IMR-90 (cell line): ENCODE measurements at regions not wholly inside any gene's neighbourhood (a gene's known extent, or its start where the extent isn't known, plus 50 kb on each side); places are given as distances from the start of the nearest gene placed in this dataset.

Experiments
- CEBPB ChIP-seq: IDR thresholded peaks from 2 replicates; pipeline ENCODE4 v1.6.1; 2012; ENCODE audit warnings: low read depth, low read length, improper control_type of control experiment
- FOS ChIP-seq: fragments of 150-350 bp; IDR thresholded peaks from 2 replicates; pipeline ENCODE4 v1.6.1; 2016; ENCODE audit warnings: low read depth, low read length
- MAFK ChIP-seq: IDR thresholded peaks from 2 replicates; pipeline ENCODE4 v1.6.1; 2012; ENCODE audit warnings: low read depth, low read length, improper control_type of control experiment
- NFE2L2 ChIP-seq: fragments of 150-350 bp; IDR thresholded peaks from 2 replicates; pipeline ENCODE4 v1.6.1; 2016; ENCODE audit warnings: low read depth, mild to moderate bottlenecking, low read length
- POLR2A ChIP-seq: IDR thresholded peaks from 2 replicates; pipeline ENCODE4 v1.6.1; 2012; ENCODE audit warnings: mild to moderate bottlenecking, low read depth, low read length
- RCOR1 ChIP-seq: IDR thresholded peaks from 2 replicates; pipeline ENCODE4 v1.6.1; 2012; ENCODE audit warnings: mild to moderate bottlenecking, low read length, improper control_type of control experiment; ENCODE audit not compliant: insufficient replicate concordance
- RFX5 ChIP-seq: IDR thresholded peaks from 2 replicates; pipeline ENCODE4 v1.8.0; 2012; ENCODE audit warnings: low read depth, mild to moderate bottlenecking, low read length, moderate library complexity
- SMC3 ChIP-seq: fragments of 150-350 bp; IDR thresholded peaks from 2 replicates; pipeline ENCODE4 v1.6.1; 2016; ENCODE audit warnings: low read depth, mild to moderate bottlenecking, antibody characterized with exemption, low read length, moderate library complexity
- TF ChIP-seq, protein P1 (sequence below): conservative IDR thresholded peaks from 2 replicates; pipeline ENCODE4 v1.5.1; 2012; ENCODE audit warnings: mild to moderate bottlenecking, low read depth, low read length, improper control_type of control experiment
- TF ChIP-seq, protein P2 (sequence below): fragments of 150-350 bp; IDR thresholded peaks from 2 replicates; pipeline ENCODE4 v1.6.1; 2016; ENCODE audit warnings: low read depth, mild to moderate bottlenecking, low read length, moderate library complexity, borderline replicate concordance

DNA sequence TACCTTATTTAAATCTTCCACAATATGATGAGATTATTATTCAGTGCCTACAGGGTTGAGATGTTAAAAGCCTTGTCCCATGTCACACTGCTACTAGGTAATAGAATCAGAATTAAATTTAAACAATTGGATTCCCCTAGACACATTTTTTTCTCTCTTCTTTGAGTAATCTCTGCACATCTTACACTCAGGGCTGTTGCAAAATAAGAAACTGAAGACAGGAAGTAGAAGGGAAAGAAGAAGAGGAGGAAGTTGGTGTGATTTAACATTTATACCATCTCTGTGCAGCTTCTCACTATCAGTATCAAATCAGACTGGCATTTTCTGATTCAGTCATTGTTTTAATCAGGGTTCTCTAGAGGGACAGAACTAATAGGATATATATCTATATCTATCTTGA is 677.6 kb downstream of the IRS1 start:
- TF ChIP-seq NFE2L2 = no peak
- TF ChIP-seq, protein P1, sequence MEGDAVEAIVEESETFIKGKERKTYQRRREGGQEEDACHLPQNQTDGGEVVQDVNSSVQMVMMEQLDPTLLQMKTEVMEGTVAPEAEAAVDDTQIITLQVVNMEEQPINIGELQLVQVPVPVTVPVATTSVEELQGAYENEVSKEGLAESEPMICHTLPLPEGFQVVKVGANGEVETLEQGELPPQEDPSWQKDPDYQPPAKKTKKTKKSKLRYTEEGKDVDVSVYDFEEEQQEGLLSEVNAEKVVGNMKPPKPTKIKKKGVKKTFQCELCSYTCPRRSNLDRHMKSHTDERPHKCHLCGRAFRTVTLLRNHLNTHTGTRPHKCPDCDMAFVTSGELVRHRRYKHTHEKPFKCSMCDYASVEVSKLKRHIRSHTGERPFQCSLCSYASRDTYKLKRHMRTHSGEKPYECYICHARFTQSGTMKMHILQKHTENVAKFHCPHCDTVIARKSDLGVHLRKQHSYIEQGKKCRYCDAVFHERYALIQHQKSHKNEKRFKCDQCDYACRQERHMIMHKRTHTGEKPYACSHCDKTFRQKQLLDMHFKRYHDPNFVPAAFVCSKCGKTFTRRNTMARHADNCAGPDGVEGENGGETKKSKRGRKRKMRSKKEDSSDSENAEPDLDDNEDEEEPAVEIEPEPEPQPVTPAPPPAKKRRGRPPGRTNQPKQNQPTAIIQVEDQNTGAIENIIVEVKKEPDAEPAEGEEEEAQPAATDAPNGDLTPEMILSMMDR = no peak
- no peak for TF ChIP-seq CEBPB
- no peak for TF ChIP-seq SMC3
- no peak for TF ChIP-seq POLR2A
- no peak for TF ChIP-seq MAFK
- TF ChIP-seq, protein P2, sequence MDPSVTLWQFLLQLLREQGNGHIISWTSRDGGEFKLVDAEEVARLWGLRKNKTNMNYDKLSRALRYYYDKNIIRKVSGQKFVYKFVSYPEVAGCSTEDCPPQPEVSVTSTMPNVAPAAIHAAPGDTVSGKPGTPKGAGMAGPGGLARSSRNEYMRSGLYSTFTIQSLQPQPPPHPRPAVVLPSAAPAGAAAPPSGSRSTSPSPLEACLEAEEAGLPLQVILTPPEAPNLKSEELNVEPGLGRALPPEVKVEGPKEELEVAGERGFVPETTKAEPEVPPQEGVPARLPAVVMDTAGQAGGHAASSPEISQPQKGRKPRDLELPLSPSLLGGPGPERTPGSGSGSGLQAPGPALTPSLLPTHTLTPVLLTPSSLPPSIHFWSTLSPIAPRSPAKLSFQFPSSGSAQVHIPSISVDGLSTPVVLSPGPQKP = no peak
- no peak for TF ChIP-seq RFX5
- no peak for TF ChIP-seq FOS
- no peak for TF ChIP-seq RCOR1
